ENCODE measurements at regions not wholly inside any gene's neighbourhood (a gene's known extent, or its start where the extent isn't known, plus 50 kb on each side); places are given as distances from the start of the nearest gene placed in this dataset.

GRCh38 chr7:22962775-22963350, 51.1 kb downstream of the HYCC1 start:
- no peak for ATAC-seq (ENCODE audit: low read depth)
- no peak overlapping the region for H3K27ac Mint-ChIP-seq
- no peaks in the 10 kb centered on the region for H3K27me3 Mint-ChIP-seq
- no peak for DNase-seq (ENCODE audit: low spot score in 2 of 2)
- no peaks in the 10 kb centered on the region for H3K9me3 Mint-ChIP-seq
- no peak overlapping the region for H3K4me3 Mint-ChIP-seq
- H3K4me1 Mint-ChIP-seq = peaks cover 10% of the 10 kb centered on the region
- H3K36me3 Mint-ChIP-seq = peaks cover 14% of the 10 kb centered on the region

- no peak overlapping the region for H3K27ac Mint-ChIP-seq
- no peaks in the 10 kb centered on the region for H3K9me3 Mint-ChIP-seq
- H3K4me1 Mint-ChIP-seq = peaks cover 8% of the 10 kb centered on the region
- DNase-seq (ENCODE audit: low spot score in 2 of 2) (no peak), ATAC-seq (ENCODE audit: low read depth) (no peak)
- H3K4me3 Mint-ChIP-seq = no peak overlapping the region
- H3K36me3 Mint-ChIP-seq = peaks cover 11% of the 10 kb centered on the region
- no peaks in the 10 kb centered on the region for H3K27me3 Mint-ChIP-seq
Measured at GRCh38 chr7:22958742-22959141, 55.2 kb downstream of the HYCC1 start.

DNA sequence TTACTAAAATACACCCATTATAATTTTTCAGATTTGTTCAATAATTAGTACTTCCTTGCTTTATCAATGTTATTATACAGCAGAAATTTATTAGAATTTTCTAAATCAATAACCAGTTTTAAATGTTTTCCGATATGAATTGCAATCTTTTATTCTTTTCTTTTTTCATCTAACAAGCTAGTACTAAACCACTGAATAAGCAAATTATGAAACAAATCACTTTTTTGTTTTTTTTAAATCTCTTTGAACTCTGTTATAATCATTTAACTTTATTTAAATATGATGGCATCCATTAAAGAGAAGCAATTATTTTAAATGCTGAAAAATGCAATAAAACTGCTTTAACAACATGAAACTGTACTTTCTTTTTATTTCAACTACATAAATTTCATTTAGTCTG, 59.7 kb downstream of the HYCC1 start:
- Mint-ChIP-seq H3K36me3 (peaks cover 3% of the 10 kb centered on the region), H3K4me3 (no peak overlapping the region), H3K27me3 (no peaks in the 10 kb centered on the region), H3K9me3 (no peaks in the 10 kb centered on the region), H3K4me1 (peaks cover 7% of the 10 kb centered on the region), H3K27ac (no peak overlapping the region)
- ATAC-seq (ENCODE audit: low read depth) (no peak), DNase-seq (ENCODE audit: low spot score in 2 of 2) (no peak)

DNA sequence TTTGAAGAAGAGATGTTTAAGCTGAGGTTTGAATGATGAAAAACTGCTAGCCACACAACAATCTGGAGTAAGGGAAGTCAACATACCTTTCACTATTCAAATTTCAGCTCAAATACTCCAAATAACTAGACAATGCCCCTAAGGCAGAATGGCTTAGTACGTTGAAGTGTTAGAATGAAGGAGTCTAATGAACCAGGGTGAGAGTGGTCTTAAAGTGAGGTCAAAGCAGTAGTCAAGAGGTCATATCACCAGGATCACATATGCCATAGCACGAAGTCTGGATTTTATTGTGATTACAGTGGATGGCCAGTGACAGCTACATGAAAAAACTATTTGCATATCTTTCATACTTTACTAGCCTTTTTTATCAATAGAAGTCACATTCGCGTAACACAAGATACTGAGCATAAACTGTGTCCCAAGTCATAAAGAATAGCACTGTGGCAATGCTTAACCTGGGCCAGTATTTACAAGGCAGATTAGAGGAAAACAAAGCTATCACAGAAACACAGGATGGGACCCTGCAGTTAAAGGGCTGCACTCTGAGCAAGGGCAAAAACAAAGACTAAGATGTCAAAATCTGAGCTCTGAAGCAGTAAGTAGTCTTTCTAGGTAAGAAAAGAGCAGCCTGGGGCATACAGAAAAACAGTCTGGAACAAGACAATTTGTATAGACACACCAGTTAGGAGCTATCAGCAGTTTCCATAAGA, 61.5 kb downstream of the HYCC1 start:
- Mint-ChIP-seq H3K36me3 (peaks cover 3% of the 10 kb centered on the region), H3K27ac (no peak overlapping the region)
- no peak for ATAC-seq (ENCODE audit: low read depth)

DNA sequence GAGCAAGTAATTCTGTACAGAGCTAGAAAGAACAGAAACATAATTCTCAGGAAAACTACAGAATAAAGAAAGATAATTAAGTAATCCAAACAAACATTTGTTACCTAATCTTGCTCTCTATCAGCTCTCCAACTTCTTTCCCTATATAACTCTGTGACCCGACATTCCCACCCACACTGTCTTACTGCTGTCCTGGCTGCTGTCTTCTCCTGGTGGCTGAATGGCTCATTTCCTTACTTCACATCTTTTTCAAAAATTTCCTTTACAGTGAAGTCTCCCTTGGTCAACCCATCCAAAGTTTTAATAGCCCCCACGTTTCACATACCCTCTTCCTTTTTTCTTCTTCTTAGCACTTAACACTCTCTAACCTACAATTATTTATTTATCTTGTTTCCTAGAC, 64.0 kb downstream of the HYCC1 start:
- Mint-ChIP-seq H3K4me3 (no peak overlapping the region), H3K4me1 (no peaks in the 10 kb centered on the region), H3K9me3 (no peaks in the 10 kb centered on the region), H3K27me3 (no peaks in the 10 kb centered on the region), H3K27ac (no peak overlapping the region), H3K36me3 (peaks cover 4% of the 10 kb centered on the region)
- ATAC-seq (ENCODE audit: low read depth) (no peak), DNase-seq (ENCODE audit: low spot score in 2 of 2) (no peak)

More for the DNA sequence above, 61.5 kb downstream of the HYCC1 start:
- Mint-ChIP-seq H3K9me3 (no peaks in the 10 kb centered on the region), H3K4me1 (no peaks in the 10 kb centered on the region), H3K27me3 (no peaks in the 10 kb centered on the region), H3K4me3 (no peak overlapping the region)
- no peak for DNase-seq (ENCODE audit: low spot score in 2 of 2)

DNA sequence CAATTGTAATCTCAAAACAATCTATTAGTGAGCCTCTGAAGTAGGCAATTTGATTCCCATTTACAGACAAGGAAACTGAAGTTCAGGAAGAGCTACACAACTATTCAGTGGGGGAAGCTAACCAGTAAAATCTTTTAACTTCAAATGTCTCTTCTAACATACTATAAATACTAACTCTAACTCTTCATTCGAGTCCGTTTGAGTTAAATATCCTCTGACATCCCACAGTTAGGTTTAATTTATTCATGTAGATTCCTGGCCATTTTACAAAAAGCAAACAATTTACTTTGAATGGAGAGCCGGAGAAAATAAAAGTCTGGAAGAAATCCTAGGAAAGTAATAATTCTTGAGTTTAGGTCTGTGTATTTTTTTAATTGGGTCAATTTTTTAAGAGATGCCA, 64.7 kb downstream of the HYCC1 start:
- no peak for ATAC-seq (ENCODE audit: low read depth)
- Mint-ChIP-seq H3K36me3 (peaks cover 4% of the 10 kb centered on the region), H3K27me3 (no peaks in the 10 kb centered on the region)

DNA sequence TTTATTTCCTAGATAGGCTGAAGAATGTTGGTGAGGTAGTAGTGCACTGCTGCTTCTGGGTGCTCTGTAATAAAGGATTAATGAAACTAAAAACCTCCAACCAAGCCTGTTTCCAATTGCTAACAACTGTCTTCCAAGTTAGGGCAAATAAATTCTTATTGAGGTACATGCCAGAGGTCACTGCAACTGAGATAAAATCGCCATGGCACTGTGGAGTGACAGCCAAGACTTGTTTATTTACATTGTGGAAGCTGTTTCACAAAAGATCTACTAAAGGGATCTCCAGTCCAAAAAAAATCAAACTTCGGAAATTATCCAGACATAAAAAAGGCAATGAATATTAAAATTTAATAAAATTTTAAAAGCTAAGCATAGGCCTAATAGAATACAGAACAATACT, 65.2 kb downstream of the HYCC1 start:
- Mint-ChIP-seq H3K36me3 (peaks cover 4% of the 10 kb centered on the region), H3K9me3 (no peaks in the 10 kb centered on the region)

More for the DNA sequence above, 64.7 kb downstream of the HYCC1 start:
- Mint-ChIP-seq H3K4me3 (no peak overlapping the region), H3K4me1 (no peaks in the 10 kb centered on the region), H3K9me3 (no peaks in the 10 kb centered on the region), H3K27ac (no peak overlapping the region)
- DNase-seq (ENCODE audit: low spot score in 2 of 2) = no peak

GRCh38 chr7:22945584-22945983, 68.3 kb downstream of the HYCC1 start:
- Mint-ChIP-seq H3K27me3 (no peaks in the 10 kb centered on the region), H3K4me1 (no peaks in the 10 kb centered on the region), H3K4me3 (no peak overlapping the region), H3K36me3 (peaks cover 4% of the 10 kb centered on the region), H3K27ac (no peak overlapping the region), H3K9me3 (no peaks in the 10 kb centered on the region)
- no peak for DNase-seq (ENCODE audit: low spot score in 2 of 2)
- ATAC-seq (ENCODE audit: low read depth) = no peak

More for the DNA sequence above, 65.2 kb downstream of the HYCC1 start:
- ATAC-seq (ENCODE audit: low read depth) = no peak
- H3K27me3 Mint-ChIP-seq = no peaks in the 10 kb centered on the region
- no peaks in the 10 kb centered on the region for H3K4me1 Mint-ChIP-seq
- no peak overlapping the region for H3K4me3 Mint-ChIP-seq
- DNase-seq (ENCODE audit: low spot score in 2 of 2) = no peak
- H3K27ac Mint-ChIP-seq = no peak overlapping the region

DNA sequence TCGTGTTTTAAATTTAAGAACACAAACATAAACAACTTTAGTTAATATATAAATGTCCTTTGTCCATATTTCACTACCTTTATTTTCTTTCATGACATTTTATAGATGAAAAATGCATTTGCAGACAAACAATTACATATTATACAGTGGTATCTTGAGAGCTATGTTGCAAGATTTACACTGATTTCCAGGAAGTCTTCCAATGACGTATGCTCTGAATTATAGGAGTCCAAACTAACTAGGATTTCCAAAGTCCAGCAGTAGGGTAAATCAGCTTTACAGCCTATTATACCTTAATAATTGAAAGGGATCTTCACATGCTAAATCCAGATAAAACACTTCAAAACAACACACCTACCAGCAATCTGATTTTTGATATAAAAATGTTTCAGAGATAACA, 69.4 kb downstream of the HYCC1 start:
- Mint-ChIP-seq H3K4me3 (no peak overlapping the region), H3K4me1 (no peaks in the 10 kb centered on the region), H3K27ac (no peak overlapping the region), H3K27me3 (no peaks in the 10 kb centered on the region), H3K36me3 (peaks cover 3% of the 10 kb centered on the region), H3K9me3 (no peaks in the 10 kb centered on the region)
- no peak for ATAC-seq (ENCODE audit: low read depth)
- DNase-seq (ENCODE audit: low spot score in 2 of 2) = no peak

DNA sequence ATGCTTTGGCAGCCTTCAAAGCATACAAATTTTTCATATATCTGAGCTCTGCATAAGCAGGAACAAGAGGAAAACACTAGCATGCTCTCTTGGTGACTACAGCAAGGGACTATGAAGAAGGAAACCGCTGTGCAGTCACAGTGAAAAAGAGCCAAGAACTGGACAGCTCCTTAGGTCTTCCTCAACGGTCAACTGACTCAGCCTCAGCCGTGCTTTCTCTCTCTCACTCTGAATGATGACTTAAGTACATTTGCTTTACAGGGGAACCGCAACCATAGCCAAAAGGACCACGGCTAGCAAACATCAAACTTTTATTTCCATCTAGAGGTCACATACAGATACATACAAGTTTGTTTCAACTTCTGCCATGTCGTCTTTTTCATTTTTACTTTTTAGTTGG, 69.9 kb downstream of the HYCC1 start:
- no peak for DNase-seq (ENCODE audit: low spot score in 2 of 2)
- H3K36me3 Mint-ChIP-seq = peaks cover 3% of the 10 kb centered on the region
- H3K4me3 Mint-ChIP-seq = no peak overlapping the region
- no peaks in the 10 kb centered on the region for H3K9me3 Mint-ChIP-seq
- H3K4me1 Mint-ChIP-seq = no peaks in the 10 kb centered on the region
- no peaks in the 10 kb centered on the region for H3K27me3 Mint-ChIP-seq
- H3K27ac Mint-ChIP-seq = no peak overlapping the region
- ATAC-seq (ENCODE audit: low read depth) = no peak

- Mint-ChIP-seq H3K4me3 (no peak overlapping the region), H3K9me3 (no peaks in the 10 kb centered on the region), H3K27ac (no peak overlapping the region), H3K27me3 (no peaks in the 10 kb centered on the region), H3K36me3 (peaks cover 3% of the 10 kb centered on the region), H3K4me1 (no peaks in the 10 kb centered on the region)
- DNase-seq (ENCODE audit: low spot score in 2 of 2) = no peak
- ATAC-seq (ENCODE audit: low read depth) = no peak
Measured at GRCh38 chr7:22942191-22942590, 71.7 kb downstream of the HYCC1 start.

- DNase-seq (ENCODE audit: low spot score in 2 of 2) (no peak), ATAC-seq (ENCODE audit: low read depth) (no peak)
- no peaks in the 10 kb centered on the region for H3K4me1 Mint-ChIP-seq
- H3K27ac Mint-ChIP-seq = no peak overlapping the region
- no peaks in the 10 kb centered on the region for H3K27me3 Mint-ChIP-seq
- H3K9me3 Mint-ChIP-seq = no peaks in the 10 kb centered on the region
- H3K36me3 Mint-ChIP-seq = no peaks in the 10 kb centered on the region
- H3K4me3 Mint-ChIP-seq = no peak overlapping the region
Measured at GRCh38 chr7:22939842-22940241, 74.1 kb downstream of the HYCC1 start.

DNA sequence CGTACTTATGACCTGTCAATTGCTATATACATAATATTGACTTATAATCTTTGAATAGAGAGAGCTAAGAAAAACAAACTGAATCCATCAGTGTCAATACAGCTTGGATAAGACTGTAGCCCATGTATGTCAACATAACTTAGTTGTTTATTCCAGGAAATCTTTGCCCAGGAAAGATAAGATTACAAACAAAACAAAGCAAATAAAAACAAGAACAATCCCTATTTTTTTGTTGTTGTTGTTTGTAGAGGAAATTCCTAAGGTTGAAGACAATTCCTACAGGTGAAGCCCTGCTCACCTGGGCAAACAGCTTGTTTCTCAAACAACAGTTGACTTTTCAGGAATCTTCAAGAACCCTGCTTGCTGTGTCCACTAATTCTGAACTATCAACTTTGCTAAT, 76.0 kb downstream of the HYCC1 start:
- H3K9me3 Mint-ChIP-seq = no peaks in the 10 kb centered on the region
- no peaks in the 10 kb centered on the region for H3K27me3 Mint-ChIP-seq
- no peak for DNase-seq (ENCODE audit: low spot score in 2 of 2)
- H3K36me3 Mint-ChIP-seq = no peaks in the 10 kb centered on the region
- no peak for ATAC-seq (ENCODE audit: low read depth)
- no peak overlapping the region for H3K4me3 Mint-ChIP-seq
- H3K4me1 Mint-ChIP-seq = no peaks in the 10 kb centered on the region
- no peak overlapping the region for H3K27ac Mint-ChIP-seq

DNA sequence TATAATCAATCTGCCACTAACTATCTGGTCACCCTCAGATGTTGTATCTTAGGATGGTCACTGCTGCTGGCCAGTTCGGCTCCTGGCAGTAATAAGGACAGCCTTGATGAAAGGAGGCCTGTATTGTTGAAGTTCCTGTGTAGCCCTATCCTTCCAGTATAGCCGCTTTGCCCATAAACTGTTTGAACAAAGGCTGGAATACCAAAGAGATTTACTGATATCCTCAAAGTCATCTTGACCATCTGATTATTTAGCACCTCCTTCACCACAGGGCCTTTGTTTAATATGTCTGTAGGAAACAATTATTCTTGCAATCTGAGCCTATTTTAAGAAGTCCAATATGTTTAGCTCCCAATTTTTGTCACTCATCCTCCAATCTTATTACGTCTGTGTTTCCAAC, 77.7 kb downstream of the HYCC1 start:
- Mint-ChIP-seq H3K27me3 (no peaks in the 10 kb centered on the region), H3K4me3 (no peak overlapping the region), H3K4me1 (no peaks in the 10 kb centered on the region), H3K36me3 (no peaks in the 10 kb centered on the region), H3K9me3 (no peaks in the 10 kb centered on the region), H3K27ac (no peak overlapping the region)
- DNase-seq (ENCODE audit: low spot score in 2 of 2) (no peak), ATAC-seq (ENCODE audit: low read depth) (no peak)

DNA sequence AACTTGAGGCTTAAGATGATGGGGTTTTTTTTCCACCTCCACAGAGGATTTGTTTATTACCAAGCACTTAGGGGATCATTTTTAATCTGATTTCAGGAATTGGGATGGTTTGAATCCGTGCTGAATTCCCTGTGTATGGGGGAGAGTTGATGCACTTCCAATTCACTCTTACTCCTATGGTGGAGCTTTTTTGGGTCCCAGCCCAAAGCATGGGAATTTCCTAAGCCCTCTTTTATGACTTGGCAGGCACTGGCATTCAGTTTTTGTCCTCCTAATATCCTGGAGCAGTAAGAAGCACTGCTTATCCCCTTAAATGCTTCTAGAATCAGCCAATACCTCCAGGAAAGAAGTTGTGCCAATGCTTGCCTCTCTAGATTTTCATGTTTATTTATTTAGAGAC, 78.7 kb downstream of the HYCC1 start:
- peaks cover 1% of the 10 kb centered on the region for H3K27me3 Mint-ChIP-seq
- H3K27ac Mint-ChIP-seq = no peak overlapping the region
- H3K4me1 Mint-ChIP-seq = no peaks in the 10 kb centered on the region
- H3K4me3 Mint-ChIP-seq = no peak overlapping the region
- no peak for DNase-seq (ENCODE audit: low spot score in 2 of 2)
- H3K36me3 Mint-ChIP-seq = no peaks in the 10 kb centered on the region
- ATAC-seq (ENCODE audit: low read depth) = no peak
- no peaks in the 10 kb centered on the region for H3K9me3 Mint-ChIP-seq

All from memory B cell (primary cell).